Tibial artery (tissue), 4 donors: ENCODE measurements at regions not wholly inside any gene's neighbourhood (a gene's known extent, or its start where the extent isn't known, plus 50 kb on each side); places are given as distances from the start of the nearest gene placed in this dataset.

Experiments used
- DNase-seq, 2 donors: peaks; one replicate each; pipeline ENCODE4 v3.0.0-alpha.2; 2019
- H3K27ac ChIP-seq, 2 donors: fragments of 200-600 bp; sonication (generic) in 1 of 2; 1 replicate in 1 of 2; 2 replicates in 1 of 2; pipeline ENCODE4 v1.5.1; 2018 to 2019; ENCODE audit warnings: mild to moderate bottlenecking in 1 of 2
- H3K27me3 ChIP-seq, 2 donors: fragments of 200-600 bp; sonication (generic) in 1 of 2; one replicate each; pipeline versions ENCODE4 v1.5.1 to v1.6.0; 2016 to 2019
- H3K36me3 ChIP-seq, 3 donors: fragments of 200-600 bp; sonication (generic) in 2 of 3; one replicate each; pipeline ENCODE4 v1.5.1; 2016 to 2019; ENCODE audit warnings: mild to moderate bottlenecking in 2 of 3
- H3K4me1 ChIP-seq, 4 donors: fragments of 200-600 bp; sonication (generic) in 2 of 4; 1 replicate in 3 of 4; 2 replicates in 1 of 4; pipeline ENCODE4 v1.5.1; 2016 to 2019
- H3K4me3 ChIP-seq, 2 donors: fragments of 200-600 bp; sonication (generic) in 1 of 2; 1 replicate in 1 of 2; 2 replicates in 1 of 2; pipeline ENCODE4 v1.5.1; 2018 to 2019; ENCODE audit warnings: mild to moderate bottlenecking in 2 of 2
- H3K9me3 ChIP-seq, 3 donors: fragments of 200-600 bp; sonication (generic) in 1 of 3; one replicate each; pipeline ENCODE4 v1.5.1; 2016 to 2019
- CTCF ChIP-seq, 2 experiments: fragments of 200-600 bp in 1 of 2; fragments of 450-650 bp in 1 of 2; IDR thresholded peaks; one replicate each; pipeline ENCODE4 v1.5.1; 2017 to 2019; ENCODE audit warnings: antibody characterized with exemption in 2 of 2, mild to moderate bottlenecking in 1 of 2, moderate library complexity in 1 of 2
- intact Hi-C: fragments of 100-400 bp; cut with DNase I; formaldehyde crosslinking; loops from one replicate; pipeline ENCODE4 v1.15.0; 2023; ENCODE audit warnings: low total_unique reads

DNA sequence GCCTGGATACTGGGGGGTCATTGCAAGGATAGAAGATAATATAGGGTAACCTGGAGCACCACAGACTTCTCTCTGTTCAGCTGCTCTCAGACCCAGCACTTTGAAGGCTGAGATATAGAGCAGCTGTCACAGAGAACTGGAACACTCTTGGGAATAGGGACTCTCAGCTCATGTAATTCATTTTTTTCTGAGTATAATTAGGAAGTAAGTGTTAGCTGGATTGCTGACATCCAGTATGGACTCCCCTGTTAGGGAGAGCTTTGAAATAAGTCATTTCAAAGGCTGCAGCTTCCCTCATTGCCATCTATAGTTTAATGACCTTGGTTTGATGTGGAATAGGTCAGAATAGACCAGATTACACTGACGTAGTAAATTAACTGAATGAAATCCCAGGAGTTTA is 120.8 kb upstream of the POU2AF2 start:
- H3K4me1 ChIP-seq, result no peaks in the 10 kb centered on the region
- no peak for TF ChIP-seq CTCF (IDR thresholded peaks at IDR 0.05)
- DNase-seq, result no peak
- H3K27me3 ChIP-seq, result no peaks in the 10 kb centered on the region
- H3K36me3 ChIP-seq, result no peaks in the 10 kb centered on the region
- no peak overlapping the region for H3K4me3 ChIP-seq
- intact Hi-C loops, result no loop called here
- no peaks in the 10 kb centered on the region for H3K9me3 ChIP-seq
- no peak overlapping the region for H3K27ac ChIP-seq

DNA sequence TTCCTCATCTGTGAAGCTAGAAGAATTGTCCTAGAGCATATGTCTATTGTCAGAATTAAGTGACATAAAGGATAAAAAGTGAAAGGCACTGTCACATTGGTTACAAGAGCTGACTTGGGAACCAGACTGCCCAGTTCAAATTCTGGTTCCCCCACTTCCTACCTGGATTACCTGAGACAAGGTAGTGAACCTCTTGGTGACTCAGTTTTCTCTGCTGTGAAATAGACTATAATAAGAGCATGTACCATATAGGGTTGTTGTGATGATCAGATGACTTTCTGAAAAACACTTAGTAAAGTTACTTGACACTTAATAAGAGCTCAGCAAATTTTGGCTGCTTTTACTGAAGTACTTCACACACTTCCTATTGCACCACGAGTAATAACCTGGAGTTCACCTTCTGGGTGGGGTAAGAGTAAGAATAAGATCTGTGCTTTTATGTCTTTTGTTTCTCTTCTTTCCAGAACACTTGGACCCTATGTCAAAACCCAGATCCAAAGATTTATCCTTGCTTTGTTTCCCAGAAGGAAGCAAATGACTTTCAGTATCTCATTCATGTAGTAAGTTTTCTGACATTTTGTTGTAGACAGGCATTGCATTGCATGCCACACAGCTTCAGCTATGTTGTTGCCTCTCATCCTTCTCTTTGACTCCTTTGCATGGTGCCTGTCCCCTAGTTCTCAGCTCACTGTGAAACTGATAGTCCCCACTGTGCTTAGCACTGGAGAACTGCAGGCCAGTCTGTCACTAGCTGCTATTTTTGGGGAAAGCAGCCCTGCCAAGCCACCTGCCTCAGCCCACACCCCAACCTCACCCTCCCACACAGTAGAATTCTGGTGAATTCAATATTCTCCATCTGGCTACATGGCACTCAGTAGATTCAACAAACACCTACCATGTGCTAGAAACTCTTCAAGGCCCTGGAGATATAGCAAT is 121.8 kb upstream of the POU2AF2 start:
- no peak for DNase-seq
- no peak overlapping the region for H3K27ac ChIP-seq
- H3K27me3 ChIP-seq, result no peaks in the 10 kb centered on the region
- H3K4me3 ChIP-seq, result no peak overlapping the region
- H3K4me1 ChIP-seq, result no peaks in the 10 kb centered on the region
- intact Hi-C loops, result no loop called here
- TF ChIP-seq CTCF (IDR thresholded peaks at IDR 0.05), result no peak
- H3K36me3 ChIP-seq, result no peaks in the 10 kb centered on the region
- H3K9me3 ChIP-seq, result no peaks in the 10 kb centered on the region

- no peak overlapping the region for H3K27ac ChIP-seq
- H3K4me3 ChIP-seq, result no peak overlapping the region
- H3K9me3 ChIP-seq, result no peaks in the 10 kb centered on the region
- no peak for TF ChIP-seq CTCF (IDR thresholded peaks at IDR 0.05)
- intact Hi-C loops, result no loop called here
- no peaks in the 10 kb centered on the region for H3K4me1 ChIP-seq
- no peak for DNase-seq
- no peaks in the 10 kb centered on the region for H3K27me3 ChIP-seq
- no peaks in the 10 kb centered on the region for H3K36me3 ChIP-seq
These were observed 124.7 kb upstream of the POU2AF2 start for GRCh38 chr11:111120696-111121302.

DNA sequence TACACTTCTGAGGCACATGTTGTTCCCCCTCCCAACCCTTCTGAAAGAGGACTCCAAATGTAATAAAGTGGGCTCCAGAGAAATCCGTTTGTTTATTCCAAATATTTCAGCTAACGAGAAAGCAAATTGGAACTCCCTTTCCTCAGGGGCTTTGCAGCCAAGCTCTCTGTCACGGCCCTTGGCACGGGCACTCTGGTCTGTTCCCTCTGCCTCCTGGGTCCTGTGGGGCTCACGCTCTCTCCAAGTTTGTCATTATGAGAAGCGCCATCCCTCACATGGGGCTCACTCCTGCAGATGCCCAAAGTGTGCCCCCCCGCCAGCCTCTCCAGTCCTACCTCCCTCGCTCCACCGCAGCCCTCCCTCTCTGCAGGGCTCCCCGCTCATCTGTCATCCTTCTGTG is 125.4 kb upstream of the POU2AF2 start:
- Histone ChIP-seq H3K27ac (no peak overlapping the region), H3K4me3 (no peak overlapping the region), H3K9me3 (no peaks in the 10 kb centered on the region), H3K4me1 (no peaks in the 10 kb centered on the region), H3K27me3 (no peaks in the 10 kb centered on the region), H3K36me3 (no peaks in the 10 kb centered on the region)
- intact Hi-C loops, result no loop called here
- DNase-seq, result peak; percentile 27 to 63
- no peak for TF ChIP-seq CTCF (IDR thresholded peaks at IDR 0.05)

GRCh38 chr11:111119751-111120150 is 125.8 kb upstream of the POU2AF2 start:
- intact Hi-C loops, result no loop called here

More at GRCh38 chr11:111119751-111120150, 125.8 kb upstream of the POU2AF2 start:
- DNase-seq, result no peak
- Histone ChIP-seq H3K27me3 (no peaks in the 10 kb centered on the region), H3K9me3 (no peaks in the 10 kb centered on the region), H3K27ac (no peak overlapping the region), H3K36me3 (no peaks in the 10 kb centered on the region), H3K4me3 (no peak overlapping the region), H3K4me1 (no peaks in the 10 kb centered on the region)
- TF ChIP-seq CTCF (IDR thresholded peaks at IDR 0.05), result no peak
